ENCODE measurements at regions not wholly inside any gene's neighbourhood (a gene's known extent, or its start where the extent isn't known, plus 50 kb on each side); places are given as distances from the start of the nearest gene placed in this dataset.

DNA sequence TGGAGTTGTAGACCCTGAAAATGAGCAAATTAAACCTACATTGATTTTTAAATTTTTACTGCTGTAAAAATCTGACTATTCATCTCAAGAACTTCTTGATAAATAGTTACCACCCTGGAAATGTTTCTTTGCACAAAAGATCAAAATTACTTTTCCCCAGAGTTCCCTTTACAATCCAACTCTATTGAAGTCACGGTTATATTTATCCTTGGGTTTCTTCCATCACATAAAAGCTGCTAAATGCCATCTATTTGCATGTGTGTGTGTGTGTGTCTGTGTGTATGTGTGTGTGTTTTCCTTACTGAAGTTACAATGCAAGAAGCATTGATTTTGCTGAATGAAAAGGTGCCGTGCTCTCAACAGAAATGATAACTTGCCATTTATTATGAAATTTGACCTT, 1273.0 kb downstream of the ROBO2 start:
- no peaks in the 10 kb centered on the region for H3K27me3 ChIP-seq (ENCODE audit: insufficient read depth, low read length, poor library complexity, severe bottlenecking)
- TF ChIP-seq EZH2phosphoT487 (IDR thresholded peaks at IDR 0.05; ENCODE audit: borderline replicate concordance), result no peak
- TF ChIP-seq, protein P1, sequence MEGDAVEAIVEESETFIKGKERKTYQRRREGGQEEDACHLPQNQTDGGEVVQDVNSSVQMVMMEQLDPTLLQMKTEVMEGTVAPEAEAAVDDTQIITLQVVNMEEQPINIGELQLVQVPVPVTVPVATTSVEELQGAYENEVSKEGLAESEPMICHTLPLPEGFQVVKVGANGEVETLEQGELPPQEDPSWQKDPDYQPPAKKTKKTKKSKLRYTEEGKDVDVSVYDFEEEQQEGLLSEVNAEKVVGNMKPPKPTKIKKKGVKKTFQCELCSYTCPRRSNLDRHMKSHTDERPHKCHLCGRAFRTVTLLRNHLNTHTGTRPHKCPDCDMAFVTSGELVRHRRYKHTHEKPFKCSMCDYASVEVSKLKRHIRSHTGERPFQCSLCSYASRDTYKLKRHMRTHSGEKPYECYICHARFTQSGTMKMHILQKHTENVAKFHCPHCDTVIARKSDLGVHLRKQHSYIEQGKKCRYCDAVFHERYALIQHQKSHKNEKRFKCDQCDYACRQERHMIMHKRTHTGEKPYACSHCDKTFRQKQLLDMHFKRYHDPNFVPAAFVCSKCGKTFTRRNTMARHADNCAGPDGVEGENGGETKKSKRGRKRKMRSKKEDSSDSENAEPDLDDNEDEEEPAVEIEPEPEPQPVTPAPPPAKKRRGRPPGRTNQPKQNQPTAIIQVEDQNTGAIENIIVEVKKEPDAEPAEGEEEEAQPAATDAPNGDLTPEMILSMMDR (conservative IDR thresholded peaks at IDR 0.05; ENCODE audit: low read length), result no peak
- no peaks in the 10 kb centered on the region; the same call in 1 of the 2 replicates for H3K9me2 ChIP-seq (replicated peaks; ENCODE audit: low read depth, low read length)
- no peak overlapping the region for H3K4me3 ChIP-seq (ENCODE audit: low read length, poor library complexity, severe bottlenecking)
- H3K4me1 ChIP-seq (ENCODE audit: insufficient read depth, low read length, poor library complexity, severe bottlenecking), result no peaks in the 10 kb centered on the region
- H3K9ac ChIP-seq (ENCODE audit: low read depth, low read length, poor library complexity, severe bottlenecking), result no peak overlapping the region
- H2AFZ ChIP-seq (ENCODE audit: low read length), result no peak overlapping the region
- H3K36me3 ChIP-seq (ENCODE audit: insufficient read depth, low read length), result no peaks in the 10 kb centered on the region
- no peaks in the 10 kb centered on the region for H4K20me1 ChIP-seq (ENCODE audit: insufficient read depth, low read length, poor library complexity, severe bottlenecking)
- no peaks in the 10 kb centered on the region for H3F3A ChIP-seq (ENCODE audit: low read depth)
- no peaks in the 10 kb centered on the region for H3K9me3 ChIP-seq (ENCODE audit: insufficient read depth, low read depth, low read length)
- no peaks in the 10 kb centered on the region for H3K79me2 ChIP-seq (ENCODE audit: insufficient read depth, low read length)
- no peak overlapping the region for H3K4me2 ChIP-seq (ENCODE audit: low read depth, low read length, poor library complexity, severe bottlenecking)

DNA sequence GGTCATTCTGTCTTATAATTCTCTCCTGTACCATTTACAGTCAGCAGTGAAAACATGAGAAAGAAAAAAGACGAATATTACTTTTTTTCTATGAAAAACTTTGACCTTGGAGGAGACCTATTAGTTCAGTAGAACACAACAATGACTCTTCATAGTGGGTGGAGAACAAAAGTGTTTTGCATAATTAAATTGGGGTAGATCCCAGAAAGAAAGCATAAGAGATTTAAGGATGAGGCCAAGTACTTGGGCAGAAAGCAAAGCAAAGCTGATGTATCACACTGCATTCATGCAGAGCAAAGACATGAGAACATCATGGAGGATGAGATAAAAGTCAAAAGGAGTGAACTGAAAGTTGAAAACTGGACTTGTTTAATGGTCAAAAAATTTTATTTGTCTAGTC, 1273.4 kb downstream of the ROBO2 start:
- TF ChIP-seq EZH2phosphoT487 (IDR thresholded peaks at IDR 0.05; ENCODE audit: borderline replicate concordance), result no peak
- TF ChIP-seq, protein P1 (conservative IDR thresholded peaks at IDR 0.05; ENCODE audit: low read length), result no peak

DNA sequence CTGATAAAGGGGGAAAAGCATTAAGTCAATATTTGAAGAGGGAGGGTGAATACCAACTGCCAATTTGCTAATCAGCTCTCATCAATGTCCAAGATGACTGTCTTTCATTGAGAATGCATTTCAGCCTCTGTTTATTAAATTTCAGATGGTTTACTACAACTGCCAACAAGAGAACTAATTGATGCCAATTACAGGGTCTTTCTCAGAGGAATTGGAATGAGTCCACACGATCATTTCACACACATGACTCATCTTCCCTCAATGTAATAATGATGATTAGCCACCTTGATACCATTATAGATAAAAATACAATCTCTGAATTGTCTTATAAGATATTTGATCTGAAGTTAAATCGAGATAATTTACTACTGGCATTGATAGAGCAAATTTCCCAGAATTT, 1274.4 kb downstream of the ROBO2 start:
- Histone ChIP-seq H3K9me3 (ENCODE audit: insufficient read depth, low read depth, low read length) (no peaks in the 10 kb centered on the region), H3K9ac (ENCODE audit: low read depth, low read length, poor library complexity, severe bottlenecking) (no peak overlapping the region), H3K36me3 (ENCODE audit: insufficient read depth, low read length) (no peaks in the 10 kb centered on the region), H4K20me1 (ENCODE audit: insufficient read depth, low read length, poor library complexity, severe bottlenecking) (no peaks in the 10 kb centered on the region), H3K4me3 (ENCODE audit: low read length, poor library complexity, severe bottlenecking) (no peak overlapping the region), H2AFZ (ENCODE audit: low read length) (no peak overlapping the region), H3K79me2 (ENCODE audit: insufficient read depth, low read length) (no peaks in the 10 kb centered on the region), H3K27me3 (ENCODE audit: insufficient read depth, low read length, poor library complexity, severe bottlenecking) (no peaks in the 10 kb centered on the region), H3K4me1 (ENCODE audit: insufficient read depth, low read length, poor library complexity, severe bottlenecking) (no peaks in the 10 kb centered on the region), H3K4me2 (ENCODE audit: low read depth, low read length, poor library complexity, severe bottlenecking) (no peak overlapping the region), H3F3A (ENCODE audit: low read depth) (no peaks in the 10 kb centered on the region), H3K9me2 (replicated peaks; ENCODE audit: low read depth, low read length) (no peaks in the 10 kb centered on the region; the same call in 1 of the 2 replicates)
- no peak for TF ChIP-seq EZH2phosphoT487 (IDR thresholded peaks at IDR 0.05; ENCODE audit: borderline replicate concordance)
- TF ChIP-seq, protein P1 (conservative IDR thresholded peaks at IDR 0.05; ENCODE audit: low read length), result no peak

More for the DNA sequence above, 1273.4 kb downstream of the ROBO2 start:
- Histone ChIP-seq H3K4me1 (ENCODE audit: insufficient read depth, low read length, poor library complexity, severe bottlenecking) (no peaks in the 10 kb centered on the region), H3K79me2 (ENCODE audit: insufficient read depth, low read length) (no peaks in the 10 kb centered on the region), H4K20me1 (ENCODE audit: insufficient read depth, low read length, poor library complexity, severe bottlenecking) (no peaks in the 10 kb centered on the region), H3K36me3 (ENCODE audit: insufficient read depth, low read length) (no peaks in the 10 kb centered on the region), H3K9me3 (ENCODE audit: insufficient read depth, low read depth, low read length) (no peaks in the 10 kb centered on the region), H3K4me3 (ENCODE audit: low read length, poor library complexity, severe bottlenecking) (no peak overlapping the region), H2AFZ (ENCODE audit: low read length) (no peak overlapping the region), H3K9me2 (replicated peaks; ENCODE audit: low read depth, low read length) (no peaks in the 10 kb centered on the region; the same call in 1 of the 2 replicates), H3K4me2 (ENCODE audit: low read depth, low read length, poor library complexity, severe bottlenecking) (no peak overlapping the region), H3K9ac (ENCODE audit: low read depth, low read length, poor library complexity, severe bottlenecking) (no peak overlapping the region), H3F3A (ENCODE audit: low read depth) (no peaks in the 10 kb centered on the region), H3K27me3 (ENCODE audit: insufficient read depth, low read length, poor library complexity, severe bottlenecking) (no peaks in the 10 kb centered on the region)
